SU-DHL-6 (cell line): ENCODE measurements at regions not wholly inside any gene's neighbourhood (a gene's known extent, or its start where the extent isn't known, plus 50 kb on each side); places are given as distances from the start of the nearest gene placed in this dataset.

Experiments
- H2AFZ ChIP-seq: fragments of 200-600 bp; sonication (generic); 2 replicates; pipeline ENCODE4 v1.6.1; 2014; ENCODE audit warnings: low read depth, mild to moderate bottlenecking, moderate library complexity, mixed read lengths, antibody characterized with exemption, low read length; ENCODE audit not compliant: severe bottlenecking
- H3F3A ChIP-seq: fragments of 200-600 bp; shearing (Covaris generic); 2 replicates; pipeline ENCODE4 v1.6.0; 2016; ENCODE audit warnings: antibody characterized with exemption, mild to moderate bottlenecking; ENCODE audit not compliant: insufficient read depth
- H3K27ac ChIP-seq: fragments of 200-600 bp; sonication (generic); 2 replicates; pipeline ENCODE4 v1.5.1; 2016; ENCODE audit warnings: low read depth, mild to moderate bottlenecking, low read length, moderate library complexity, mixed read lengths
- H3K27me3 ChIP-seq: fragments of 200-600 bp; sonication (generic), shearing (Covaris generic); 2 replicates; pipeline ENCODE4 v1.6.0; 2014; ENCODE audit warnings: mild to moderate bottlenecking, low read length
- H3K36me3 ChIP-seq: fragments of 200-600 bp; sonication (generic); 2 replicates; pipeline ENCODE4 v1.6.1; 2014; ENCODE audit warnings: mild to moderate bottlenecking, low read length, mixed read lengths
- H3K4me2 ChIP-seq: fragments of 300-600, 200-600 bp; shearing (Covaris generic), sonication (generic); 2 replicates; pipeline ENCODE4 v1.6.0; 2014; ENCODE audit warnings: low read length, low read depth, mild to moderate bottlenecking; ENCODE audit not compliant: poor library complexity, severe bottlenecking
- H3K4me3 ChIP-seq: fragments of 200-600 bp; sonication (generic); 2 replicates; pipeline ENCODE4 v1.5.1; 2014; ENCODE audit warnings: antibody characterized with exemption, low read length, mild to moderate bottlenecking, mixed read lengths; ENCODE audit not compliant: insufficient read depth, poor library complexity, severe bottlenecking
- H3K79me2 ChIP-seq: fragments of 200-600 bp; sonication (generic); 2 replicates; pipeline ENCODE4 v1.6.1; 2014; ENCODE audit warnings: mild to moderate bottlenecking, low read length, moderate library complexity; ENCODE audit not compliant: insufficient read depth
- H3K9ac ChIP-seq: fragments of 200-600 bp; sonication (generic); 2 replicates; pipeline ENCODE4 v1.7.0; 2014; ENCODE audit warnings: mild to moderate bottlenecking, low read length
- H3K9me2 ChIP-seq: fragments of 200-600 bp; sonication (generic); replicated peaks from 2 replicates; pipeline ENCODE4 v1.6.1; 2014; ENCODE audit warnings: low read length; ENCODE audit not compliant: insufficient read depth
- H3K9me3 ChIP-seq: fragments of 200-600 bp; sonication (generic); 2 replicates; pipeline ENCODE4 v1.6.1; 2014; ENCODE audit warnings: low read length, mixed read lengths; ENCODE audit not compliant: insufficient read depth
- H4K20me1 ChIP-seq: fragments of 200-600 bp; sonication (generic); 2 replicates; pipeline ENCODE4 v1.6.1; 2014; ENCODE audit warnings: low read depth, mild to moderate bottlenecking, antibody characterized with exemption, low read length, moderate library complexity, mixed read lengths
- CTCF ChIP-seq: fragments of 200-600 bp; sonication (generic); IDR thresholded peaks from one replicate; pipeline ENCODE4 v1.5.1; 2017; ENCODE audit warnings: antibody characterized with exemption, mild to moderate bottlenecking, low read length, moderate library complexity; ENCODE audit not compliant: insufficient read depth, poor library complexity, severe bottlenecking
- EZH2phosphoT487 ChIP-seq: fragments of 200-600 bp; sonication (generic), shearing (Covaris generic); conservative IDR thresholded peaks from 2 replicates; pipeline ENCODE4 v1.6.1; 2018; ENCODE audit warnings: mild to moderate bottlenecking, antibody characterized with exemption, low read length, moderate library complexity, mixed read lengths

GRCh38 chr11:134700101-134700640, 288.1 kb upstream of the B3GAT1 start:
- Histone ChIP-seq H3F3A (no peaks in the 10 kb centered on the region), H3K9me3 (no peaks in the 10 kb centered on the region), H3K9ac (no peak overlapping the region)

GRCh38 chr11:134696455-134696854, 284.4 kb upstream of the B3GAT1 start:
- no peaks in the 10 kb centered on the region for H3K36me3 ChIP-seq
- H3K9ac ChIP-seq, result no peak overlapping the region
- no peaks in the 10 kb centered on the region for H3K27me3 ChIP-seq
- TF ChIP-seq EZH2phosphoT487 (no peak), CTCF (no peak)
- no peaks in the 10 kb centered on the region for H3F3A ChIP-seq
- no peak overlapping the region for H2AFZ ChIP-seq
- H3K9me2 ChIP-seq, result no peaks in the 10 kb centered on the region
- no peak overlapping the region for H3K4me3 ChIP-seq
- H3K9me3 ChIP-seq, result no peaks in the 10 kb centered on the region
- H3K4me2 ChIP-seq, result no peak overlapping the region
- no peaks in the 10 kb centered on the region for H3K79me2 ChIP-seq
- H4K20me1 ChIP-seq, result no peaks in the 10 kb centered on the region
- no peak overlapping the region for H3K27ac ChIP-seq

More at GRCh38 chr11:134700101-134700640, 288.1 kb upstream of the B3GAT1 start:
- no peaks in the 10 kb centered on the region for H3K79me2 ChIP-seq
- no peak overlapping the region for H3K4me2 ChIP-seq
- H2AFZ ChIP-seq, result no peak overlapping the region
- no peaks in the 10 kb centered on the region for H3K9me2 ChIP-seq
- TF ChIP-seq CTCF (no peak), EZH2phosphoT487 (no peak)
- H3K36me3 ChIP-seq, result no peaks in the 10 kb centered on the region
- no peaks in the 10 kb centered on the region for H4K20me1 ChIP-seq
- H3K4me3 ChIP-seq, result no peak overlapping the region
- H3K27ac ChIP-seq, result no peak overlapping the region
- no peaks in the 10 kb centered on the region for H3K27me3 ChIP-seq

GRCh38 chr11:134691985-134692384, 279.9 kb upstream of the B3GAT1 start:
- Histone ChIP-seq H3K4me3 (no peak overlapping the region), H3K9me2 (no peaks in the 10 kb centered on the region), H3K4me2 (no peak overlapping the region), H3K9me3 (no peaks in the 10 kb centered on the region), H4K20me1 (no peaks in the 10 kb centered on the region), H3F3A (no peaks in the 10 kb centered on the region), H2AFZ (no peak overlapping the region), H3K9ac (no peak overlapping the region), H3K27ac (no peak overlapping the region), H3K27me3 (no peaks in the 10 kb centered on the region), H3K79me2 (no peaks in the 10 kb centered on the region), H3K36me3 (no peaks in the 10 kb centered on the region)
- TF ChIP-seq EZH2phosphoT487, result no peak
- TF ChIP-seq CTCF, result no peak
